GM18502 (cell line): ENCODE measurements at regions not wholly inside any gene's neighbourhood (a gene's known extent, or its start where the extent isn't known, plus 50 kb on each side); places are given as distances from the start of the nearest gene placed in this dataset.

Source experiments
- ATAC-seq: cut with Tn5 transposase; IDR thresholded peaks from one replicate; pipeline ENCODE4 v1.9.1; 2021; ENCODE audit warnings: mild to moderate bottlenecking; ENCODE audit not compliant: unreplicated experiment, poor library complexity

- no peak for ATAC-seq
Observed at GRCh38 chr2:226410247-226410835, 389.3 kb downstream of the IRS1 start.

GRCh38 chr2:226409134-226409533 is 390.5 kb downstream of the IRS1 start:
- no peak for ATAC-seq

GRCh38 chr2:226408141-226408540 is 391.5 kb downstream of the IRS1 start:
- no peak for ATAC-seq

GRCh38 chr2:226407135-226407534 is 392.5 kb downstream of the IRS1 start:
- no peak for ATAC-seq

GRCh38 chr2:226405465-226405864 is 394.2 kb downstream of the IRS1 start:
- no peak for ATAC-seq

- ATAC-seq = no peak
Observed at GRCh38 chr2:226403369-226403768, 396.3 kb downstream of the IRS1 start.

- no peak for ATAC-seq
Observed at GRCh38 chr2:226399006-226399405, 400.6 kb downstream of the IRS1 start.

GRCh38 chr2:226398580-226398979 is 401.0 kb downstream of the IRS1 start:
- ATAC-seq = no peak

- no peak for ATAC-seq
Observed at GRCh38 chr2:226396541-226396940, 403.1 kb downstream of the IRS1 start.

- ATAC-seq = no peak
Observed at GRCh38 chr2:226387499-226387942, 412.1 kb downstream of the IRS1 start.

GRCh38 chr2:226383461-226383860 is 416.2 kb downstream of the IRS1 start:
- ATAC-seq = no peak

- ATAC-seq = no peak
Observed at GRCh38 chr2:226380679-226381078, 418.9 kb downstream of the IRS1 start.

- ATAC-seq = no peak
Observed at GRCh38 chr2:226378753-226379705, 420.6 kb downstream of the IRS1 start.

GRCh38 chr2:226376516-226377180 is 423.0 kb downstream of the IRS1 start:
- no peak for ATAC-seq

GRCh38 chr2:226366920-226367319 is 432.7 kb downstream of the IRS1 start:
- no peak for ATAC-seq

GRCh38 chr2:226364217-226364616 is 435.4 kb downstream of the IRS1 start:
- ATAC-seq = no peak

- no peak for ATAC-seq
Observed at GRCh38 chr2:226362980-226363379, 436.6 kb downstream of the IRS1 start.

- ATAC-seq = no peak
Observed at GRCh38 chr2:226360658-226361057, 439.0 kb downstream of the IRS1 start.

- no peak for ATAC-seq
Observed at GRCh38 chr2:226358688-226359087, 440.9 kb downstream of the IRS1 start.

- ATAC-seq = no peak
Observed at GRCh38 chr2:226357816-226358215, 441.8 kb downstream of the IRS1 start.

GRCh38 chr2:226355600-226355999 is 444.0 kb downstream of the IRS1 start:
- ATAC-seq = no peak
